ENCODE measurements at regions not wholly inside any gene's neighbourhood (a gene's known extent, or its start where the extent isn't known, plus 50 kb on each side); places are given as distances from the start of the nearest gene placed in this dataset.
"Not testable (repeated sequence)": the region's sequence is repeated elsewhere in the genome, so short reads cannot be mapped to it uniquely, and the experiment has no call there.

DNA sequence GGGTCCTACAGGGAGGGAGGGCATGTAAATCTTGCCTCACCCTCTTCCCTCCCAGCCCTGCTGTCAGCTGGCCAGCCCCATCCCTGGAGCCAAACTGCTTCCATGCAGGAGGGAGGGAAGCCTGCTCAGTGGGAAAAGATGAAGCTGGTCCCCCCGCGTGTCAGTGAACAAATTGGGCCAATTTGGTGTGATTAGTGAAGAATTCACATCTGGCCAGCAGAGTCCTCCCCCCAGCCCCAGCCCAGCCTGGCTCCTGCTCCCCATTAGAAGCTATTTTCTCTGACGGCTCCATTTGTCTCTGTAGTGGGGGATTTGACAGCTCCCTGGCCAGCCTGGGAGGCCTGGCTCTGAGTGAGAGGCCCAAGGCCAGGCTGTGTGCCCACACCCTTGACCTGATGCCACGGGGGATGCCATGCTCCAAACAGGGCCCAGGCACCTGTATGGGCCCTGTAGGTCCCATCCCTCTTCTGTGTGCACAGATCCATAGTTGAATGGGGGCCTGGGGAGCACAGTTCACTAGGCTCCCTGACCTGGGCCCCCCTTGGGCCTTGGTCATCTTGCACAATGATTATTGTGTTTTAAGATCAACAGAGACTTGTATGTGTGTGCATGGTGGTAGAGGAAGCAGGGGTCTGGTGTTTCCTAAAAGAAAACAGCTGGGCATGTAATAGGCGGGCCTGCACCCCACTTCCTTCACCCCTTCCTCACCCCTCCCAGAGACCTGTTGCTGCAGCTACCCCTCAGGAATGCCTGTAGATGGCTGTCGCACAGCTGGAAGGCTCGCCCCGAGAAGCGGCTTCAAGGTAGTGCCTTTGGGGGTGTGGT lies 50.7 kb upstream of the TAC4 start:
- no peak for DNase-seq (ENCODE audit: low spot score)

DNA sequence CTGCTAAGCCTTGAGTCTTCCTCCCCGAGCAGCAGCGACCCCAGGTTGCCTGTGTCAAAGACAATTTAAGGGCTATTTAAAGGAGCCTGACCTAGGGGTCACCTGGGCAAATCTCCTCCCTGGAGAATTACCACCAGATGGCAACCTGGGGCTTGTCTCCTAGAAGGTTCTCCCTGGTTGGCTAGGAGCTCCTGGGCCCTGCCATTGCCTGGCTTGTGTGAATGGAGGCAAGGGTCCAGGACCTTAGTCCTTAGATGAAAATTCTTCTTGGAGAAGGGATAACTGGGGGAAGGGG lies 51.3 kb upstream of the TAC4 start:
- DNase-seq (ENCODE audit: low spot score): no peak

DNA sequence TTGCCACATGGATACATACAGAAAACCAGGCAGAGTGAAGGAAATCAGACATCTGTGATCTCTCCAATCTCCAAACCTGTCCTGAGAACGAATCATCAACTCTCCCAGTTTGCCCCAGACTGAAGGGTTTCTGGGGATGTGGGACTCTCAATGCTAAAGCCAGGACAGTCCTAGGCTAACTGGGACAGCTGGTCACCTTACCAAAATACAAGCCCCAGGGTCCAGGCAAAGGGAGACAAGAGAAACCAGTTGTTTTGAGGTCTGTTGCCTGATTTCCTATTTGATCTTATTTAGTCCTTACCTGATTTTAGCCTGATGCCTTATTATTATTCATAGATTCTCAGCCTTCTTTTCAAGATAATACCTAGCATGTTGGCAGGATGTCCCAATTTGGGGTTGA lies 51.7 kb upstream of the TAC4 start:
- no peak for DNase-seq (ENCODE audit: low spot score)

DNA sequence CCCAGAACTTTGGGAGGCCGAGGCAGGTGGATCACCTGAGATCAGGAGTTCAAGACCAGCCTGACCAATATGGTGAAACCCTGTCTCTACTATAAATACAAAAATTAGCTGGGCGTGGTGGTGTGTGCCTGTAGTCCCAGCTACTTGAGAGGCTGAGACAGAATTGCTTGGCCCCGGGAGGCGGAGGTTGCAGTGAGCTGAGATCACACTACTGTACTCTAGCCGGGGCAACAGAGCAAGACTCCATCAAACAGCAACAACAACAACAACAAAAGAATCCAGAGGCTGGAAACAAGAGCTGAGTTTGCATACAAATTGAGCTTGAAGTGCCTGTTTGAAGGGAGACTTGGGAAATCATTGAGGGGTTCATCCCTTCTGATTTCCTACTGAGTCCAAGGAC lies 52.9 kb upstream of the TAC4 start:
- not testable (repeated sequence) for DNase-seq (ENCODE audit: low spot score)

DNA sequence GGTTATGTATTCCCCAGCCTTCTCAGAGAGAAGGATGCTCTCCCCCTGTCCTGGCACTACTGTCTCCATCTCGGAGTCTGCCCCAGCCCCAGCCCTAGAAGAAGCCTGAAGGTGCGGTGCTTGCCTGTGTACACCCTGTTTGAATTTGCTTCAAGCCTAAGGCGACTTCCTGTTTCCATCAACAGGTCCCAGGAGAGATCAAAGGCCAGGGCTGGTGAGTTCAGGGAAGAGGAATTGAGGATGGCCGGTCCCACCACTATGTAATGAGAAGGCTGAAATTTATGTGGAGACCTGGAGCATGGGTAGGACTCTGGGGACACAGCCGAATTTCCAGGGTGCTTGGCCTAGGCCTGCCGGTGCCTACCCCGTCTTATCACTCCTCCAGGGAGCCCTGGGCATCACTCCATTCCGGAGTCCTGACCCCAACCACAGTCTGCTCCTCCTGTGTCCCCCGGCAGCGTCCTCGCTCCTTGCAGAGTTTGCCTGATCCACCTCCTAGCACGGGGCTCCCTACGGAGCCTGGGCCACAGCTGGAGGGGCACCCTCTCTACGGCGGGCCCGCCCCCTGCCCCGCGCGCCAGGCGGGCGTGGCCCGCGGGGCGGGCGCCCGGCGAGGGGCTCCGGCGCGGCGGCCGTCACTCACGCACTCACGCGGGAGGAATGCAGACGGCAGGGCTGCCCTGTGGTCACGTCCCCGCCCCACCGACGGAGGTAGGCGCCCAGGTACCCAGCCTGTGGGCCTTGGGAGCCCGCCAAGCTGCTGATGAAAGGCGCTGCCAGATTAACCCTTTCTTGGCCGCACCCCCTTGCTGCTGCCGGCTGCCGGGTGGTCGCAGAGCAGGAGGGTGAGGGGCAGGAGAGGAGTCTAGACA lies 53.8 kb upstream of the TAC4 start:
- peak; percentile 27 for DNase-seq (ENCODE audit: low spot score)

DNA sequence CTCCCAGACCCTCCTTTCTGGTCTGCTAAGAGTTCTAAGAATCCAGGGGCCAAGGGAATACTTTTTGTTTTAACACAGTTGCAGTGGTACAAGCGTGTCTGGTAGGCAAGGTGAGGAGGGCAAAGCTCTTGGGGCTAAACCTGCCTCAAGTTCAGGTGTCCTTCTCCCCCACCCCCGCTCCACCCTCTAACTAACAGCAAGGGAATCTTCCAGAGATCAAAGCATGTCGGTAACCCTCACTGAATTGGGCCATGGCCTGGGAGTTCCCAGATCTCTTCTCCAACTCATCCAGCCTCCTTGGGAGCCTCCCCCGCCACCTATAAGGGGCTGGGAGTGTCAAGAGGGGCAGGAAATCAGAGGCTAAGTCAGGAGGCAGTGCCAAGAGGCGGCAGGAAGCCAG lies 55.7 kb upstream of the TAC4 start:
- DNase-seq (ENCODE audit: low spot score): no peak

DNA sequence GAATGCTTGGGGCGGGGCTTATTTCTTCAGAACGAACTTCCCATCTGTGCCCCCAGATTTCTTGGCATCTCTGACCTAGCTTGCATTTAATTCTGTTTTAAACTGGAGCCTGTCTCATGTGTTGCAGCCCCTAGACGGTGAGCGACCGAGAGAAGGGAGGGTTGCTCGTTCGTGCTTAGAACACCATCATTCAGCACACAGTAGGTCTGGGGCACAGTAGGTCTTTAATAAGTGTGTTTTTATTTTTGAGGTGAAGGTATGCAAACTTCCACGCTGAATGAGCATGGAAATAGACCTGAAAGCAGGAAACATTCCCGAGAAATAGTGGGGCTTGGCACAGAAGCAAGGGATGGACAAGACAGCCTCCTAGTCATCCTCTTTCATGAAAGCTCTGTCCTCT lies 57.0 kb upstream of the TAC4 start:
- DNase-seq (ENCODE audit: low spot score): no peak

DNA sequence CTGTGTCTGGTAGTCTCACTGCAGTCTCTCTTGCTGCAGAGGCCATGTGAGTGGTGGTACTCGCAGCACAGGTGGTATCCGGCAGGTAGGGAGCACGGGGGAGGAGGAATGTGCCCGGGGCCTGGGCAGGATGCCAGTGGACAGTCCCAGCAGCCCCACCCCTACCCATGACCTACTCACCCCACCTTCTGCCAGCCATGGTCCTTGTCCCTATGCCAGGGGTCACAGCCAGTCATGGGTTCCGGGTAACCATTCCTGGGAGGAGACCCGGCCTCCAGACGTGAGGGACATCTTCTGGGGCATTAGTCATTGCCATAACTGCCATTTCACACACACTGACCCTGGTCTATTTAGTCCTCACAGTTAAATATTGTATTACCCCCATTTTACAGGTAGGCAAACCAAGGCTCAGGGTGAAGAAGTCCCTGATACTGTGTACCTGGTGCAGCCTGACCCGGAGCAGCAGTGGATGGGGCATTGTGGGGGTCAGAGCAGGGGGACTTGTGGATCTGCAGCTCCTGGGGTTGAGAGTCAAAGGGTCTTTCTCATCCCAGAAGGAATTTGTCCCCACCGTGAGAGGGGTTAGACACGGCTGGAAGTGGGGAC lies 58.8 kb upstream of the TAC4 start:
- DNase-seq (ENCODE audit: low spot score): no peak

DNA sequence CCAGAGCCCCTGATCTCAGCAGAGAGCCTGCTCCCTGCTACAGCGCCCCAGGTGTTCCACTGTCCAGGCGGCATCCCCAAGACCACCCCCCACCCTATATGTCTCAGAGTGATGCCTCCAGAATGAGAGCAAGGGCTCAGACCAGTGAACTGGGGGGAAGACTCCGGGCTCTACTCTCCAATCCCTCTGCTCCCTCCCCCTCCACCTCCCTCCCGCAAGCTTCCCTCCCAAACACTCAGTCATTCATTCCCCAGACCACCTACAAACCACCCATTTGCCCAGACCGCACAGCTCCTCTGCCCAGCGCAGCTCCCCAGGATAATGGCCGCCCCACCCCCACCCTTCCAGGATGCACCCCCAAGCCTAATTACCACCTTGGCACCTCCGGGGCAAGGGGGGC lies 59.4 kb upstream of the TAC4 start:
- no peak for DNase-seq (ENCODE audit: low spot score)

DNA sequence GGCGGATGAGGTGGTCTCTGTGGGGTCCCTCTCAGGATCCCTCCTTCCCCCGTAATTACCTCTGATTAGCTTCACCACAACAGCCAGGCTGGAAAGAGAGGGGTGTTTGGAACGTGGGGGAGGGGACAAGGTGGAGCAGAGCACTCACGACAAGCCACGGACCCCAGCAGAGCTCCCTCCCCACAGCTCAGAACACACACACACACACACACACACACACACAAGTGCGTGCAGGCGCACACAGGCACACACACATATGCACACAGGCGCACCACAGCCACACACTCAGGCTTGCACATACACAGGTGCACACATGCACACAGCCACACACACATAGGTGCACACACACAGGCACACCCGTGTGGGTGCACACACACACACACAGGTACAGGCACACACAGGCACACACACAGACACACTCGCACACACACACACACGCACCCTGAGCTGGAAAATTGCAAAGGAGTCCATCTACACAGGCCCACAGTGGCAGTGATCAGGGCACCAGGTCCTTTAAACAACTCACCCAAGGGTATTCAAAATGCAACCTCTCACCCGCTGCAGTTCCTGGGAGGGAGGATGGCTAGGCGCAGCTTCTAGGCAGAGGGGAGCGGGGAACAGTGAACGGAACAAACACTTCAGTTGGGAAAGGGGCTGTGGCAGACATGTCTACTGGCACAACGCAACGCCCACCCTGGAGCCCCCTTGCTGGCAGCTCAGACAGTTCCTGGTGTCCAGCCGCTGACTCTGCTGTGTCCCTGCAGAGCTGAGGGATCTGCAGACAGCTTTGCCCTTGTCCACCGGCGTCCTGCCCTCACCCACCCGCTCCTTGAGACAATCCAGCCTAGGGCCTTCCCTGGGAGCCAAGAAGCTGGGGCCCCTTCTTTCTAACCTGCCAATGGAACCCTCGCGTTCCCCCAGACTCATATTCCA lies 59.9 kb upstream of the DLX4 start:
- no peak for DNase-seq (ENCODE audit: low spot score)

DNA sequence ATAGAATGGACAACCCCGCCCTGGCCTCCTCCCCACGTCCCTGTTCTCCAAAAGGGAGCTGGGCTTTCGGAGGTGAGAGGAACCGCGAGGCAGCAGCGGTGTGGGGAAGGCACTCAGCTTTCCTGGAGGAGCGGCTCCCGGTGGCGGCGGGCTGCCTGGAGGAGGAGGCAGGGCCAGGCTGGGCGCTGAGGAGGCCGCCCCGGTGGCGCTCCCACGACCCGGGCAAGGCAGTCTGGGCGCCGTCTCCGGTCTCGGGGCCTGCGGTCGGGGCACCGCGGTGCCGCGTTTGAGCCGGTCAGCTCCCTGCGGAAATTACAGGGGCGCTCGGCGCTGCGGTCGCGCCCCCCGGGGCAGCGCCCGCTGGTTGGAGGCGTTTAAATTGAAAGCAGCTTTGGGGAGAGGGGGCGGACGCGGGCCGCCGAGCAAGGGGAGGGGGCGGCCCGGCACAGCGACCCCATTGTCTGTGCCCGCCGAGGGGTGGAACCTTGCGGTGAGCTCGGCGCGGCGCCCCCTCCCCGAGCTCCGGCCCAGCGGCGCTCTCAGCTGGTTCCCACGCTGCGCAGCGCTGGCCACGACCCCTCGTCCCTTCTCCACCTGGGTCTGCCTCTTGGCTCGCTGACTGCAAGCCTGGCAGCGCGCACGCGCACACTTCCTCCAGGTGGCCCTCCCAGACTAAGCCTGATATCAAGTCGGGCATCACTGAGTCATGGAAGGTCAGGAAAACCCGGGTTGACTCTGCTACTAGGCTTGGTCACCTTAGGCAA lies 58.7 kb upstream of the DLX4 start:
- no peak for DNase-seq (ENCODE audit: low spot score)

DNA sequence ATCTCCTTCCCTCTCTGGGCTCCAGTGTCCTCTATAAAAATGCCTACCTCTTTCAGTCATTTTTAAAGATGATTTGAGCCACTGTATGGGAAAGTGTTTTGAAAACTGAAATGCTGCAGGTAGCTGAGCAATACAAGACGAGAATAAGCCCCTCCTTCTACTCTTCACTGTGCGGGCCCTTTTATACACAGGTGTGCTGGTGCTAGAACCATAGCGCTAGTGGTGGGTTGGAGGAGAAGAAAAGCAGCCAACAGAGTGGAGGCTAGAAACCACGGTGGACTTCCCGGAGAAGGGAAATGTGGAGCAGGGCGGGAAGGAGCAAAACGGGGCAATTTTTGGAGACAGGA lies 58.2 kb upstream of the DLX4 start:
- no peak for DNase-seq (ENCODE audit: low spot score)

DNA sequence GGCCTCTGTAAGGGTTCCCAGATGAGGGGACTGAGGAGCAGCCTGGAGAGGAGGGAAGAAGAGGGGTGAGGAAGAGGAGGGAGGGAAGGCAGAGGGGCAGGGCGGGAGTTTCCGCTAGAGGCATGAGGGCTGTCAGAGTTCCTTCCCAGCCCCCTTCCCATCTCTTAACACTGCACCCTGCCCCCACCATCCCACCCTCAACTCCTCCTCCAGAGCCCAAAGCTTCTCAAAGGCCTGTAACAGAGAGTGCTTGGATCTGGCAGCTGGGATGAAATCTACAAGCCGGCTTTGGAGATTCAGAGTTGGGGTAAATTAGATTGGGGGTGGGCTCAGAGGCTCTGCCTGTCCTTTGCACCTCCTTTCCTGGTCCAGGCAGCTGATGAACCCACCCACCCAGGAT lies 57.3 kb upstream of the DLX4 start:
- DNase-seq (ENCODE audit: low spot score): no peak

DNA sequence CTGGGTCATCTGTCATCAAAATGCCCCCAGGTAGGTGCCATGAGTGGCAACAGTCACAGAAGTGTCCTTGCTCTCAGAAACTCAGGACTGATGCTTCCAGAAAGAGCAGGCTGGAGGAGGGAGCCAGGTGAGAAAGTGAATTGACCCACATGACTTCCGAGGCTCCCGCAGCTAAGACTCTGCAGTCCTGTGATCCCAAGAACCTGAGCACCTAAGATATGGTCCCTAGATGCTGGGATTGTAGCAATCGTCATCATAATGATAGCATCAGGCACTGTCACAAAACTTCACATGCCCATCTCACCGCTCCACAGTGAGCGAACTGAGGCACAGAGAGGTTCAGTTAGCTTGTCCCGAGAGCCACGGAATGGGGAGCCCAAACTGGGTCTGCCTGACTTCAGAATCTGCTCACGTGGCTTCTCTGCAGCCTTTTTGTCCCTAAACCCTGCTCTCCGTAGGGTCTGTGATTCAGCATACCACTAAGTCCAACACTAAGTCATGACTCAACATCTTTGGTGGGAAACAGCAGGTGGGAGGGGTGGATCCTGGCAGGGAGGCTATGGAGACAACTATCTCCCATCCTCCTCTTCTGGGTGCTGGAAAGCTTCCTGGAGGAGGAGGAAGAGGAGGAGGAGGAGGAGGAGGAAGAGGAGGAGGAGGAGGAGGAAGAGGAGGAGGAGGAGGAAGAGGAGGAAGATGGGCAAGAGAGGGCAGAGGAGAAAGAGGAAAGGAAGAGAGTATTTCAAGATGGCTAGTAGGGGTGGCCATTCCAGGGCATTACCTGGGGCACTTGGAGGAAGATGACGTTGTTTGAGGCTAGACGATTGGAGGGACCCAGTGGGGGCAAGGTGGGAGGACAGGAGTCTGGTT lies 55.5 kb upstream of the DLX4 start:
- DNase-seq (ENCODE audit: low spot score): peak; percentile 56

DNA sequence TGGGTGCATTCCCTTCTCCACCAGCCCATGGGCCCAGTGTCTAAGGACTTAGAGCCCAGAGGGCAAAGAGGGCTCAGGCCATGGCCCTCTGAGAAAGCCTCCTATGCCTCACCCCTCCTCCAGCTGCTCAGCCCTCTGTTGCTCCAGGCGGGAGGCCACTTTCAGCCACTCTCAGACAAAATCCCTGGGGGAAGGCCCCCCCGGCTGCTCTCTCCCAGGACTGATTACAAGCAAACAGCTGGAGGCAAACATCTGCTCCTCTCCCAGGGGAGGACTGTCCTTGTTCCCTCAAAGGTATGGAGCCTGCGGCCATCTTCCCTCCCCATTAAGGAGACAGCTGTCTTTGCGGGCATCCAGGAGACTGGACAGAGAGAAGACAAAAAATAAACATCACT lies 54.9 kb upstream of the DLX4 start:
- no peak for DNase-seq (ENCODE audit: low spot score)

DNA sequence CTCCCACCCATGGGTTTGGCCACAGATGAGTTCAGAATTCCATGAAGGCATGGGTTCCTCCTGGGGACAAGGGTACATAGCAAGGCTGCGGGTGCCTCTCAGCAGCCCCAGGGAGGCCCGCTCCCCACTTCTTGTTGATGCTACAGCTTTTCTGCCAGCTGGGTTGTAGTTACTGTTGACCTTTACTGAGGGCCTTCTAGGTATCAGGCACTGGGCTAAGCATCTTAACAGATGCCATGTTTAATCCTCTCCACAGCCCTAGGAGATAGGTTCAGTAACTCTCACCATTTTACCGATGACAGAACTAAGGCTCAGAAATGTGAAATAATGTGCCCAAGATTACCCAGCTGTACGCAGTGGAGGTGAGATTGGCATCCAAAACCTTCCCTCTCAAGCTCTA lies 54.3 kb upstream of the DLX4 start:
- no peak for DNase-seq (ENCODE audit: low spot score)

DNA sequence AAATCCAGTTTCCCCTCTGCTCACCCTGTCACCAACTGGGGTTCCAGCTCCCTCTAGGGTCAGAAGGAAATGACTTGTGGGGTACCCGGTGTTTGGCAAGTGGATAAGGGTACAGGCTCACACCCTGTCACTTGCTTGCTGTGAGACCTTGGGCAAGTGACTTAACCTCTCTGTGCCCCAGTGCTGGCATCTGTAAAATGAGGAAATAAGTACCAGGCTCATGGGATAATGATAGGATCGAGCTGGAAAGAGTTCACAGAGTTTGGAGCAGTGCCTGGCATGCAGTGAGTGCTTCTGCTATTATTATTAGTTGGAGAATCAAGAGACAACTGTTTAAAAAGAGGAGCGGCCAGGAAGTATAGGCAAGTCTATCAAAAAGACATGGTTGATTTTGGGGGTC lies 53.7 kb upstream of the DLX4 start:
- no peak for DNase-seq (ENCODE audit: low spot score)

DNA sequence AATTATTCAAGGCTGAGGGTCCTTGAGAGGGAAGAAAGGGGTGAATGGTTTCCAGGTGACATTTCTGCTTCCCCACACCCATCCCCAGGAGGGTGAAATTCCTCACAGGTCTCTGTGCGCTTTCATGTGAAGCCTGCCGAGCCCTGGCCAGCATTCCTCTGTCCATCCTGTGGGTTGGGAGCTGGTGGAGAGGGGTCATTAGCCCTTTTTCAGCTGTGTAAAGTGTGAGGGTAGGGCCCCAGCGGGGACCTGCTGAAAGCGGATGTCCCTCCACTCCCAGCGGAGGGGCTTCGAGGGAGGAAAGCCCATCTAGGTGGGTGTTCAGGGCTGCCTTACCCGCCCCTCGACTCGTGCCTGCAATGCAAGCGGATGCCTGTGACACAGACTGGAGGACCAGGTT lies 53.3 kb upstream of the DLX4 start:
- no peak for DNase-seq (ENCODE audit: low spot score)

DNA sequence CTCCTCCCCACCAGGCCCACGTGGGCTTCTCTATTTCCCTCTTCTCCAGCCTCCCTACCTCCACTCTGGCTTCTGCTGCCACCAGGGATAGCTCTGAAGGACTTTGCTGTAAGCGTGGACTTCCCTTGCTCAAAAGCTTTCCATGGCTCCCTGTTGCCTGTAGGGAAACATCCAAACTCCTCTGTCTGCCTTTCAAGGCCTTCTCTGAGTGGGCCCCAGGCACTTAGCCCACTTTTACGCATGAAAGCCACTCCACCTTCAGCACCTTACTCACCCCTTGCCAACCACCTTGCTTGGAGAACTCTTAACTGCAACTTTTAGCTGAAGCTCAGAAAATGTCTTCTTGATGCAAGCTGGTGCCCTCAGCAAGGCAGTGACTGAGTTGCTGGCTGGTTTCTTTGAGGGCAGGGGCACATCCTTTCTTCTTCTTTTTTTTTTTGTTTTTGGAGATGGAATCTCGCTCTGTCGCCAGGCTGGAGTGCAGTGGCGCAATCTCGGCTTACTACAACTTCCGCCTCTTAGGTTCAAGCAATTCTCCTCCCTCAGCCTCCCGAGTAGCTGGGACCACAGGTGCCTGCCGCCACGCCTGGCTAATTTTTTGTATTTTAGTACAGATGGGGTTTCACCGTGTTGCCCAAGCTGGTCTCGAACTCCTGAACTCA lies 52.0 kb upstream of the DLX4 start:
- no peak for DNase-seq (ENCODE audit: low spot score)

DNA sequence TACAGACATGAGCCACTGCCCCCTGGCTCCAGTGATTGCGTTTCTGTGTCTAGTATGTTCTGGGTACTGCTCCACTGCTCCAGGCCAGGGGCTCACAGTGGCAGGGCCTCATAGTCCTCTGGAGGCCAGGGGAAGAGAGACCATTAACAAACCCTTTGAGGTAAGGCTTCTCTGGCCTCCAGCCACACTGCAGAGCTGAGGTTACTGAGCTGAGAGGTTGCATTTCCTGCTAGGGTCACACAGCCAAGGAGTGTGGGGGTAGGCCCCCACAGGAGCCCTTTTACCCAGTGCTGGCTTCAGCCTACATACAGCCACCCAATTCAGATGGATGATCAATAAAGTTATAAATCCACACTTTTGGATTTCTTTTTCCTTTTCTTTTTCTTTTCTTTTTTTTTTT lies 50.4 kb upstream of the DLX4 start:
- no peak for DNase-seq (ENCODE audit: low spot score)
